OCI-LY3 (cell line): ENCODE measurements at regions not wholly inside any gene's neighbourhood (a gene's known extent, or its start where the extent isn't known, plus 50 kb on each side); places are given as distances from the start of the nearest gene placed in this dataset.

ENCODE experiments used
- H2AFZ ChIP-seq: fragments of 200-600, 300-600 bp; shearing (Covaris generic); 2 replicates; pipeline ENCODE4 v1.6.0; 2014; ENCODE audit warnings: antibody characterized with exemption, low read depth, low read length
- H3K27ac ChIP-seq: fragments of 200-600, 300-600 bp; sonication (generic); 2 replicates; pipeline ENCODE4 v1.5.1; 2014; ENCODE audit warnings: mild to moderate bottlenecking, low read length, moderate library complexity, mixed read lengths
- H3K27me3 ChIP-seq: fragments of 200-600, 300-600 bp; sonication (generic); 2 replicates; pipeline ENCODE4 v1.6.1; 2014; ENCODE audit warnings: low read depth, low read length, mixed read lengths
- H3K36me3 ChIP-seq: fragments of 200-600, 300-600 bp; sonication (generic); replicated peaks from 2 replicates; pipeline ENCODE3; 2014; ENCODE audit warnings: low read depth, low read length, mixed read lengths
- H3K4me1 ChIP-seq: fragments of 300-600, 200-600 bp; sonication (generic); 2 replicates; pipeline ENCODE4 v1.6.1; 2014; ENCODE audit warnings: low read length, mixed read lengths
- H3K4me2 ChIP-seq: fragments of 200-600, 300-600 bp; sonication (generic); 2 replicates; pipeline ENCODE4 v1.6.1; 2014; ENCODE audit warnings: low read length, mixed read lengths
- H3K4me3 ChIP-seq: fragments of 300-600, 200-600 bp; sonication (generic); 2 replicates; pipeline ENCODE4 v1.5.1; 2014; ENCODE audit warnings: antibody characterized with exemption, mild to moderate bottlenecking, low read length, moderate library complexity
- H3K79me2 ChIP-seq: fragments of 300-600, 200-600 bp; shearing (Covaris generic); 2 replicates; pipeline ENCODE4 v1.6.1; 2014; ENCODE audit warnings: mild to moderate bottlenecking, low read length, mixed read lengths
- H3K9ac ChIP-seq: fragments of 300-600, 200-600 bp; shearing (Covaris generic); 2 replicates; pipeline ENCODE4 v1.6.0; 2014; ENCODE audit warnings: mild to moderate bottlenecking, low read length, moderate library complexity
- H3K9me3 ChIP-seq: fragments of 200-600, 300-600 bp; shearing (Covaris generic); 2 replicates; pipeline ENCODE4 v1.6.1; 2014; ENCODE audit warnings: low read length, mixed read lengths; ENCODE audit not compliant: insufficient read depth
- H4K20me1 ChIP-seq: fragments of 200-600, 300-600 bp; sonication (generic); 2 replicates; pipeline ENCODE4 v1.6.1; 2016; ENCODE audit warnings: low read length, mixed read lengths; ENCODE audit not compliant: insufficient read depth
- EZH2phosphoT487 ChIP-seq: fragments of 200-600 bp; shearing (Covaris generic); IDR thresholded peaks from 2 replicates; pipeline ENCODE4 v1.6.1; 2018; ENCODE audit warnings: antibody characterized with exemption, mixed run types, low read depth
- TF ChIP-seq, protein P1 (sequence below): fragments of 200-600, 300-600 bp; sonication (generic); IDR thresholded peaks from 2 replicates; pipeline ENCODE4 v1.5.1; 2014; ENCODE audit warnings: antibody characterized with exemption, low read length, low read depth

GRCh38 chr4:178481564-178481963 lies 1039.3 kb upstream of the AGA start:
- no peak overlapping the region for H3K27ac ChIP-seq
- no peaks in the 10 kb centered on the region for H4K20me1 ChIP-seq
- 0 out of 2 replicates have a peak overlapping the region, but pooled peaks have one; percentile 5 for H2AFZ ChIP-seq
- H3K9me3 ChIP-seq: no peaks in the 10 kb centered on the region
- H3K4me2 ChIP-seq: no peak overlapping the region
- no peaks in the 10 kb centered on the region for H3K4me1 ChIP-seq
- no peak overlapping the region for H3K9ac ChIP-seq
- no peaks in the 10 kb centered on the region for H3K36me3 ChIP-seq
- H3K4me3 ChIP-seq: no peak overlapping the region
- no peaks in the 10 kb centered on the region for H3K27me3 ChIP-seq
- no peaks in the 10 kb centered on the region for H3K79me2 ChIP-seq
- TF ChIP-seq, protein P1, sequence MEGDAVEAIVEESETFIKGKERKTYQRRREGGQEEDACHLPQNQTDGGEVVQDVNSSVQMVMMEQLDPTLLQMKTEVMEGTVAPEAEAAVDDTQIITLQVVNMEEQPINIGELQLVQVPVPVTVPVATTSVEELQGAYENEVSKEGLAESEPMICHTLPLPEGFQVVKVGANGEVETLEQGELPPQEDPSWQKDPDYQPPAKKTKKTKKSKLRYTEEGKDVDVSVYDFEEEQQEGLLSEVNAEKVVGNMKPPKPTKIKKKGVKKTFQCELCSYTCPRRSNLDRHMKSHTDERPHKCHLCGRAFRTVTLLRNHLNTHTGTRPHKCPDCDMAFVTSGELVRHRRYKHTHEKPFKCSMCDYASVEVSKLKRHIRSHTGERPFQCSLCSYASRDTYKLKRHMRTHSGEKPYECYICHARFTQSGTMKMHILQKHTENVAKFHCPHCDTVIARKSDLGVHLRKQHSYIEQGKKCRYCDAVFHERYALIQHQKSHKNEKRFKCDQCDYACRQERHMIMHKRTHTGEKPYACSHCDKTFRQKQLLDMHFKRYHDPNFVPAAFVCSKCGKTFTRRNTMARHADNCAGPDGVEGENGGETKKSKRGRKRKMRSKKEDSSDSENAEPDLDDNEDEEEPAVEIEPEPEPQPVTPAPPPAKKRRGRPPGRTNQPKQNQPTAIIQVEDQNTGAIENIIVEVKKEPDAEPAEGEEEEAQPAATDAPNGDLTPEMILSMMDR: no peak
- TF ChIP-seq EZH2phosphoT487: no peak

- Histone ChIP-seq H3K9ac (no peak overlapping the region), H3K27ac (no peak overlapping the region), H3K9me3 (no peaks in the 10 kb centered on the region), H3K4me1 (no peaks in the 10 kb centered on the region), H3K4me3 (no peak overlapping the region), H3K36me3 (no peaks in the 10 kb centered on the region), H3K79me2 (no peaks in the 10 kb centered on the region), H2AFZ (no peak overlapping the region), H4K20me1 (no peaks in the 10 kb centered on the region), H3K4me2 (no peak overlapping the region), H3K27me3 (no peaks in the 10 kb centered on the region)
- no peak for TF ChIP-seq EZH2phosphoT487
- TF ChIP-seq, protein P1: no peak
Measured at GRCh38 chr4:178523038-178523437, 1080.8 kb upstream of the AGA start.

DNA sequence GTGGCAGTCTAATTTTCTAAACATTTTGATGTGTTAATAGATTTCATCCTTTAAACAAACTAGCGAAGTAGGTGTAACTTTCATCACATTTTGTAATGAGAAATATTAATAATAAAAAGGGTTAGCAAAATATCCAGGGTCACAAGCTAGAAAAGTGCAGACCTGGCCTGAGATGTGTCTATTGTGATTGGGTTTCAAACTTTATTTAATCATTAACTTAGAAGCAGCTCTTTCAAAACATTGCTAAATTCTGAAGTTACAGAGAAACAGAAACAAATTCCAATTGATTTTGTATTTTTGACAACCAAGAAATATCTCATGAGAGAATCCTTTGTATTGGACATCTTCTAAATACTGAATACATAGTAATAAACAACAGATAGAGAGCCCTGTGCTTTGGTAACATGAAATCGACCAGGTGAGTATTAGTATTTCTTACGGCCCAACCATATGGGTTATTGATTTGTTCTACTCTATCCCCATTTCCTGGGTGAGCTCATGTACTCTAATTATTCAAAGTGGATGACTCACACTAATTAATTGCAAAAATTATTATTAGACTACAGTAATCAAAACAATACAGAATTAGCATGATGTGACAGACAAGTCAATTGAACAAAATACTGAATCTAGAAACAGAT lies 1093.8 kb upstream of the AGA start:
- no peak overlapping the region for H3K4me3 ChIP-seq
- no peaks in the 10 kb centered on the region for H3K79me2 ChIP-seq
- no peak overlapping the region for H3K9ac ChIP-seq
- H2AFZ ChIP-seq: no peak overlapping the region
- TF ChIP-seq, protein P1: no peak
- no peak for TF ChIP-seq EZH2phosphoT487
- H4K20me1 ChIP-seq: no peaks in the 10 kb centered on the region
- no peak overlapping the region for H3K27ac ChIP-seq
- no peaks in the 10 kb centered on the region for H3K9me3 ChIP-seq
- no peaks in the 10 kb centered on the region for H3K4me1 ChIP-seq
- H3K27me3 ChIP-seq: no peaks in the 10 kb centered on the region
- no peak overlapping the region for H3K4me2 ChIP-seq
- H3K36me3 ChIP-seq: no peaks in the 10 kb centered on the region

DNA sequence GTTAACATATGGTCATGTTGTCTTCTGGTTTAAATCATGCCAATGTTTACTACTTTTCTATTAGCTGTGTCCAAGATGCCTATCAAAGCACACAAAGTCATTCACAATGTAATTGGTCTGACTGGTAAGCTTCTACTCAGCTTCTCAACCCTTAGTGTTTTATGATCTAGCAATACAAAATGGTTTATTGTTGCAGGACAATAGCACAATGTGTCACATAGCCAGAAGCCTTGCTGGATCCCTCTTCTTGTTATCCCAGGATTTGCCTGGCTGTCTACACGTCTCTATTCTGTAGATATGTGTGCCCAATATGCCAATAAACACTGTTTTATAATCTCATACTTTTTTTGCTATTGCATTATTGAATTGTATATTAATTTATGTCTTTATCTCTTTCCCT lies 1111.0 kb upstream of the AGA start:
- H3K27me3 ChIP-seq: no peaks in the 10 kb centered on the region
- no peaks in the 10 kb centered on the region for H3K9me3 ChIP-seq
- no peak overlapping the region for H3K4me3 ChIP-seq
- no peak overlapping the region for H3K27ac ChIP-seq
- TF ChIP-seq EZH2phosphoT487: no peak
- TF ChIP-seq, protein P1: no peak
- H2AFZ ChIP-seq: no peak overlapping the region
- no peak overlapping the region for H3K9ac ChIP-seq
- peaks cover 4% of the 10 kb centered on the region; the same call in 1 of the 2 replicates for H3K4me1 ChIP-seq
- H3K4me2 ChIP-seq: no peak overlapping the region
- no peaks in the 10 kb centered on the region for H3K79me2 ChIP-seq
- H3K36me3 ChIP-seq: no peaks in the 10 kb centered on the region
- H4K20me1 ChIP-seq: no peaks in the 10 kb centered on the region
